Astrocyte (in vitro differentiated cells and primary cell): ENCODE measurements at regions not wholly inside any gene's neighbourhood (a gene's known extent, or its start where the extent isn't known, plus 50 kb on each side); places are given as distances from the start of the nearest gene placed in this dataset.

Experiments
- EZH2 ChIP-seq: IDR thresholded peaks from 2 replicates; pipeline ENCODE4 v1.6.1; 2012; ENCODE audit warnings: mild to moderate bottlenecking, low read length, inconsistent platforms; ENCODE audit not compliant: insufficient read depth
- TF ChIP-seq, protein P1 (sequence below): IDR thresholded peaks from 2 replicates; pipeline ENCODE4 v1.5.1; 2011; ENCODE audit warnings: low read depth, mild to moderate bottlenecking, inconsistent platforms, low read length, moderate library complexity; ENCODE audit not compliant: insufficient read depth

DNA sequence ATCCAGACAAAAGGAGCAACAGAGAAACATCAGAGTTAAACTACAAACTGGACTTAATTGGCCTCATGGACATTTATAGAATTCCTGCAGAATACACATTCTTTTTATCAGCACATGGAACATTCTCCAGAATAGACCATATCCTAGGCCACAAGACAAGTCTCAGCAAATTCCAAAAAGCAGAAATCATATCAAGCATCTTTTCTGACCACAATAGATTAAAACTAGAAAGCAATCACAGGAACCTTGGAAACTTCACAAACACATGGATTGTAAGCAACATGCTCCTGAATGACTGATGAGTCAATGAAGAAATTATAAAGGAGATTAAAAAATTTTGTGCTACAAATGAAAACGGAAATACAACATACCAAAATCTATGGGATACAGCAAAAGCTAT lies 526.7 kb downstream of the PCDH7 start:
- TF ChIP-seq, protein P1, sequence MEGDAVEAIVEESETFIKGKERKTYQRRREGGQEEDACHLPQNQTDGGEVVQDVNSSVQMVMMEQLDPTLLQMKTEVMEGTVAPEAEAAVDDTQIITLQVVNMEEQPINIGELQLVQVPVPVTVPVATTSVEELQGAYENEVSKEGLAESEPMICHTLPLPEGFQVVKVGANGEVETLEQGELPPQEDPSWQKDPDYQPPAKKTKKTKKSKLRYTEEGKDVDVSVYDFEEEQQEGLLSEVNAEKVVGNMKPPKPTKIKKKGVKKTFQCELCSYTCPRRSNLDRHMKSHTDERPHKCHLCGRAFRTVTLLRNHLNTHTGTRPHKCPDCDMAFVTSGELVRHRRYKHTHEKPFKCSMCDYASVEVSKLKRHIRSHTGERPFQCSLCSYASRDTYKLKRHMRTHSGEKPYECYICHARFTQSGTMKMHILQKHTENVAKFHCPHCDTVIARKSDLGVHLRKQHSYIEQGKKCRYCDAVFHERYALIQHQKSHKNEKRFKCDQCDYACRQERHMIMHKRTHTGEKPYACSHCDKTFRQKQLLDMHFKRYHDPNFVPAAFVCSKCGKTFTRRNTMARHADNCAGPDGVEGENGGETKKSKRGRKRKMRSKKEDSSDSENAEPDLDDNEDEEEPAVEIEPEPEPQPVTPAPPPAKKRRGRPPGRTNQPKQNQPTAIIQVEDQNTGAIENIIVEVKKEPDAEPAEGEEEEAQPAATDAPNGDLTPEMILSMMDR, result no peak
- TF ChIP-seq EZH2, result no peak
